GM21367 (cell line): ENCODE measurements at regions not wholly inside any gene's neighbourhood (a gene's known extent, or its start where the extent isn't known, plus 50 kb on each side); places are given as distances from the start of the nearest gene placed in this dataset.

Experiments used
- ATAC-seq: cut with Tn5 transposase; IDR thresholded peaks from one replicate; pipeline ENCODE4 v1.9.1; 2021; ENCODE audit not compliant: unreplicated experiment

DNA sequence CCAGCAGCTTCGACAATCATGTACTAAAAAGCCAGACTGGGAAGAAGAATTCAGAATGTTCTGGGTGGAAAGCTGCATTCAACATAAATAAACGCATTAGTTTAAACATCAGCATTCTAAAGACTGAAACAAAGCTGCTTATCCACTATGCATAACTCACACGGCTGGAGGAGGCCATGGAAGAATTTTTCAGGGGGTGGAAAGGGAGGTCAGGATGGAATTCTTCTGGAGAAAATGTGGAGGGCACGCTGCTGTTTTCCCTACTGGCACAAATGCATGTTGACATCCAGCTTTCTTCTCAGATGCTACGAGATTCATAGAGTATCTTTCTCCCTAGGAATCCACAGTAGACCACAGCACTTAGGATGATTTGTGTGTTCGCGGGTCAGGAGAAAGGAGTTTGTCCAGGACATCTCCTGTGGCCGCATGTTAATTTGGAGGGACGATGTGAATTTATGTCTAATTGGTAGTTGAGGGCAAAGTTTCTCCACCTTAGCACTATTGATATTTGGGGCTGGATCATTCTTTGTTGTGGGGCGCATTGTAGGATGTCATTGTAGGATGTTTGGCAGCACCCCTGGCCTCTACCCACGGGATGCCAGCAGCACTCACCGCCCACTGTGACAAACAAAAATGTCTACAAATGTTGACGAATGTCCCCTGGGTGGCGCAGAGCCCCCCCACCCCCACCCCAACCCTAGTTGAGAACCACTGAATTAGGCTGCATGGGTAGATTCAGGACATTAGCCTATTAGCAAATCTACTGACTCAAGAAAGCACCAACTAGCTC, 86.5 kb upstream of the KAZN start:
- ATAC-seq, result no peak

DNA sequence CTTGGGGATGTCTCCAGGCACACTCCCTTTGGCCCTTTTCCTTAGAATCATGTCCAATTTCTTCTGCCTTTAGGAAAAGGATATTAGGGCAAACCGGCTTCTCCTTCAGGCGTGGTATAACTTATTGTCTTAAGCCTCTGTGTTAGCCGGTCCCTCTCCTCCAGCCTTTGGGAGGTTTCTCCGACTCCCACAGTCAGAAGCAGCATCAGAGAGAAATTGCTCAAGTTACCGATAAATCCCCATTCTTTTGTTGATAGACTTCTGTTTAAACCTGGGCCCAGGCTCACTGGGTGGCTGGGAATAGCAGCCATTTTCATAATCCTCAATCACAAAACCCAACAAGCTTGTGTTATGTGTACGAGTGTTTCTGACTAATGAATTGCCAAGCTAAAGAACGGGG, 85.4 kb upstream of the KAZN start:
- ATAC-seq, result no peak

DNA sequence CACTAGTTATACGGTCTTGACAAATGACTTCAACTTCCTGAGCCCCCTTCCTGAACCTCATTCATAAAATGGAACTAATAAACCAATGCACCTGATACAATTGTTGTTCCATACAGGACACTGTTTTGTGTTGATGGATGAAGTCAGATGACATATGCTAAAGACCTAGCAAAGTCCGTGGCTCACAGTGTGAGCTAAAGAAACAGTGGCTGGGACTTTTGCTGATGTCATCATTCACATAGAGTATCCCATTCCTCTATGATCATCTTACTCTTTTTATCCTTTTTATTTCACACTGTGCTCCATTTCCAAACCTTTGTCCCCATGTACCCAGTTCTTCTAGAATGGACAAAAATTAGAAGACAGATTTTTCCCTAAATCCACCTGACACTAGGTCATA, 83.7 kb upstream of the KAZN start:
- ATAC-seq, result no peak

DNA sequence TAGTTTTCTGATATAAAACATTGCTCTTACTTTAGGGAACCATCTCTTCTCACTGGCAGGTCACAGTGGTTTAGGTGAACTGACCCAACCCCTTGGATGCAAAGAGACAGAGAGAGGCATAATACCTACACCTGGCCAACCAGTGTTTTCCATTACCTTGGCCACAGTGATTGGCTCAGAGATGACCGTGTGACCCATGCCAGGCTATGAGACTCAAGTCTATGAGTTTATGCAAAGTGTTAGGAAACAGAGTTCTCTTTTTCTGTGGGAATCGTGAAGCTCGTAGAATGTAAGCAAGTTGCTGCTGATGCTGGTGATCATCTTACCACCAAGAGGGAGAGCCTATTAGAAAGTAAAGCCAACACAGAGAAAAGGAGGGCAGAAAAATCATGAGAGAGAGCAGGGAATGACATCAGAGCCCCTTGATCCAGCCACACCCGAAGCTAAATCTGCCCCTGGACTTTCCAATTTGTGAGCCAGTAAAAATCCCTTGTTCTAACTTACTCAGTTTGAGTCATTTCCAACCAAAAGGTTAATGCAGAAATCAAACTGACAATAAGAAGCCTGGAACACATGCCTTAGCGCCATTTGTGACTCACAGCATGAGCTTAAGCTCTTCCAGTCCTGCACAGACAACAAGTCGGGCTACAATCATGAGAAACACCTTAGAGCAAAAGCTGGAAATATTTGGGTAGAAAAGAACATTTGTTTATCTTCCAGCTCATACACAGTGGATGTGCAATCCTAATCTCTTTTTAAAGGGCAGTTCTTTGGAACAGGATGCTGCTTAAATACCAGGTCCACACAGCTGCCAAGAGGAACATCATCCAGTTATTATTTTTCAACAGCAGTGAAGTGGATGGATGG, 81.3 kb upstream of the KAZN start:
- ATAC-seq, result no peak

DNA sequence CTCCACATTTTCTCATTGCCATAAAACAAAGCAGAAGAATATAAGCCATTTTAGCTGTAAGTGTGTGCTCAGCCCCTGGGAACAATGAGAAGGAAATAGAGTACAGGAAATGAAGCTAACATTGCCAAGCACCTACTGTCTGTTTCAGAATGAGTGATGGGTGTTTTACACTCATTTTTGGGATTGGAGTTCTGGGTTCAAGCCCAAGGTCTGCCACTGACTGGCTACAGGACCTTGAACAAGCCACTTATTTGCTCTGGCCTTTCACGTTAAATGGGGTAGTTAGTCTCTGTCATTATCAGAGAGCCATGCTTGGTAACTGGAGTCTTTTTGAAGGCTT, 80.7 kb upstream of the KAZN start:
- no peak for ATAC-seq

DNA sequence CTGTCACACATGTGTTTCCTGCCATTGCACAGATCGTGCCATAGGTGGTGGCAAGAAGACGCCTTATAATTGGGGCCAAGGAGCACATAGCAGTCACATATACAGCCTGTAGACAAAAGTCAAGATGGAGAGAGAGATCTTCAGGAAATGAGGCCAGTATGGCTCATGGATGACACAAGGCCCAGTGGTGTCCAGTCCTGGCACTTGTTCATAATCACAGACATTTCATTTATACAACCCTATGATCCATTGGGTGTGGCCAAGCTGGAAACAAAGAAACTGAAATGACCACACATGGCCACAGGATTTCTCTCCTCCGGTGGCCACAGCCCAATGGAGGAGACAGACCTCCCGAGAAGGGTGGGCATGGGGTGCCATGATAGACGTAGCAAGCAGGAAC, 78.5 kb upstream of the KAZN start:
- no peak for ATAC-seq

DNA sequence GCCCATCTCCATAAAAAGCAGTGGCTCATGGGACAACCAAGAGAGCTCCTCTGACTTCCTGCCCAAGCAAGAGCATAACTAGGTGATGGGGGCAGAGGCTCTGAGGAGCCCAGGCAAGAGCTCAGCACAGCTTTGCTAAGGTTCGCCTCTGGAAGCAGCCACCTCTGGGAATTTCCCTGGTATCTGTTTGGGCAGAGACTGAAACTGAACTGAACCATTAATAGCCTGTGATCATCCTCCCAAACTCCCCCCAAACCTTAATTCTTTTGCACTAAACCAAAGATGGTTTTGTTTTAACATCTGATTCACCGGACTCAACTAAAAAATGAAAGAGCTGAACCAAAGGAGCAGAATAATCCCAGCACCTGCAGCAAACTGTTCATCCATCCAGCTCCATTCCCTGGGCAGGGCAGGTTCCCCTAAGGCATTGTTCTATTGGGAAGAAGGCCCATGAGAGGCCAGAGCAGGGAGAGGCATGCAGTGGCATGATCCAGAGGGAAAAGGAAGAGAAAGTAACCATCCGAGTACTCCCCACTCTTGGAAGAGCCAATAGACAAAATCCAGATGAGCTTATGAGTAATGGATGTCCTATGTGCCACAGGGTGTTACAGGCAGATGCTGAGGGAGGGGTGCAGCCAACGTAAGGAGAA, 77.8 kb upstream of the KAZN start:
- no peak for ATAC-seq

DNA sequence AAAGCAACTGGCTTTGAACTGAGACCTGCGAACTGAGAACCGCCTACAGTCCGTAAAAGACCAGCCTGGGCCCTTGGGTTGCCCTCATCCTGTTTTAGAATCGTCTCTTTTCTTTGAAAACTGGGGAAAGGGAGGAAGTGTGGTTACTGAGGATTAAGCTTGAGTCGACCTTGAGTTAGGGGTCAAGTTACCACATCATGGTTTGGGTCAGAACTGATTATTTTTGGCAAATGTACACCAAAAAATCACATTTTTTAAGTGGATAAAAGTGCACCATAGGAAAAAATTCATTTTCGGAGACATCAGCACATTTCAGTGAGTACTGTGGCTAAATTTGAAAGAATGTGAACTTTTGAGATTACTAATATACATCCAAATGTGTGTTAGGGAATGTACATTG, 76.9 kb upstream of the KAZN start:
- ATAC-seq, result no peak

DNA sequence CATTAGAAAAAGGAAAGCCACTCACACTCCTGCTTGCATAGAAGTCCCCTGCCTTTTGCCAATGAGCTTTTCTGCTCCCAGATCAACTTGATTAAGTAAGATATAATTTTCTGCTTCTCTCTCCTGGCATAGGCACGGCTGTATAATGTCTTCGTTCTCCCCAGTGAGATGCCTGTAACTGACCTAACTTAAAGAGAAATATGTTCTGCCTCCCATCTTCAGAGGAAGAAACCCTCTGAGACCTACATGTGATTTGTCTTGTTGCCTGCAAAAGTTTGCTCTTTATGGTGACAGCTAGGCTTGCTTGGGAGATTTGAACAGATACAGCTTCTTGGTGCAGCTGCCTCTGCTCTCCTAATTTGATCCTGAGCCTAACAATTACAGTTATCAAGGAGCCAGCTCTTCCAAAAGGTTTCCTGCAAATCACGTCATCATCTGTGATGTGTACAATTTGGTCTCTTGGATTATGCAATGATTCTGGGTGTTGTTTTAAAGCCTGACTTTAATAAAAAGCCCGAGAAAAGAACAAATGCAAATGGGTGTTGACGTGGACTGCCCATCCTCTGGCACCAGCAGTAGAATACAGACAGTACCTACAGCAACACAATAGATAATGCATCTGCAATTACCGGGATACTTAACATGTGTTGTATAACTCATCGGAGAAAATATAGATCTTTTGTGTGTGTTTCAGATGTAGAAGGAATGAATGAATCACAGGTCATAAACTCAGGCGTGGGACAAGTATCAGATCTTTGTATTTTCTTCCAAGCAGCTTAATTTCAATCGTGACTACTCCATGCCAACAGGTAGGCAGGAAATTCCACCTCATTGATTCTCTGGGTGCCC, 76.2 kb upstream of the KAZN start:
- ATAC-seq, result no peak

DNA sequence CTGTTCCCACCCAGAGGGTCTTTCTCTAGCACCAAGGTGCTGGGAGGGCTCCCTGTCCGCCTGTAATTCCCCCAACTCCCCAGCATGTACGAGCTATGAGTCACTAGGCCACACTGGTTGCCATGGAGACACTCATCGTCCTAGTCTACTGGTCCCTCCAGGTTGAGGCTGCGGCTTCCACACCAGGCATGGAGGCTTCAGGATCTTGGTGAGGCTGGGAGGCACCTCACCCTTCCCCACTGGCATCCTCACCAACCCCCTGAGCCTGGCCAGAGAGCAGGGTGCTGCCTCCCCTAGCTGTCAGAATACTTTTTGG, 75.6 kb upstream of the KAZN start:
- no peak for ATAC-seq

DNA sequence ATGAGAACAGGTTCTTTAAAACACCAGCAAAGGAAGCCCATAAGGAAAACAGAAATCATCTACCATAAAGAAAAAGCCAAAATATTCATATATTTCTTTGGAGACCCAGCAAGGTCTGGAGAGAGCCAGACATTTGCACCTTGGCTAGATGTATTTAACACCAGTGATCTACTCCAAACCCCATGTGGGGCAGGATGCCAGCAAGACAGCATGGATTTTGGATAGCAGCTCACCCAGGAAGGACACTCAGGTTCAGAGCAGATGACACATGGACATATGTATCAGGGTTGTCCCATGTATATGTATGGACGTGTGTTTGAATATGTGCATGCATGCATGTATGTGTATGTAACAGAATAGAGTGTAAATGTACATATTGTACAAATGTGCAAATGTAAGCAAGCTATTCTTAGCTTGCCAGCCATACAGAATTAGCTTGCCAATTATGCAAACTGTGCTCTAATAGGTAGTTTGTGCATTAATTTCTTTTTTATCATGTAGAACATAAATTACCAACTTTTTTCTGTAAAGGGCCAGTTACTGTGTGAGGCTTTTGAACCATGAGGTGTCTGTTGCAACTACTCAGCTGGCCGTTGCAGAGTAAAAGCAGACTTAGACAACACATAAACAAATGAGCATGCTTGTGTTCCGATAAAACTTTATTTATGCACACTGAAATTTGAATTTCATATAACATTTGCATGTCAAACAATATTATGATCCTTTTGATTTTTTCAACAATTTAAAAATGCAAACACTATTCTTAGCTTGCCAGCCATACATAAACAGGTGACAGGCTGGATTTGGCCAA, 73.5 kb upstream of the KAZN start:
- no peak for ATAC-seq

DNA sequence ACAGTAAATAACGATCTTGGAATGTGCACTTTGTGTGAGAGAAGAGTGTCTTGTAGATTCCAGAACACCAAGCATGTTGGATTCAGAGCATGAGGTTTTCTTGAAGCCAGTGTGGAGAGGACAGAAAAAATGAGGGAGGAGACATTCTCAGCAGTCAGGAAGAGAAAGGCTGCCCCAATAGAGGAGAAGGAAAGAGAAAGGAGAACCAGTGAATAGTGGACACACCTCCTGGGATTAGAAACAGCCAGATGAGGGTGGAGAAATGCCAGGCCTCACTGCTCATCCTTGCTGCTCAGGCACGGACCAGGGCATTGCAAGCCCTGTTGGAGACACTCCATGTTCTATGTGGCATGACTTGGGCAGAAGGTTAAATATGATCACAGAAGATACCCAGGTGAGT, 69.0 kb upstream of the KAZN start:
- ATAC-seq, result no peak

DNA sequence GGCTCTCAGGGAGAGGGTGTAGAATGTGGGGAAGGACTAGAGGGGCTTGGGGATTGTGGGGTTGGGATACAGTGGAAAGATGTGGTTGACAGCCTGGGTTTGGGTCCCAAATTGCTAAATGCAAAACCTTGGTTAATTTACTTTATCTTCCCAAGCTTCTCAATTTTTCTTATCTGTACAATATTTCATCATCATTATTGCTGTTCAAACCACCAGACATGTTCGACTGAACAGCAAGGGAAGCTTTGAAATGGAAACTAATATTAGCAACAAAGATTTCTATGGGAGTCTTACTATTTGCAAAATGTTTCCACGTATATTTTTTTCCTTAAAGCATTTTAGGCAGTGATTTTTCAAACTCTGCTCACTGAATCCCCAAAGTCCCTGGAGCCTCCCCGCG, 67.0 kb upstream of the KAZN start:
- ATAC-seq, result no peak

DNA sequence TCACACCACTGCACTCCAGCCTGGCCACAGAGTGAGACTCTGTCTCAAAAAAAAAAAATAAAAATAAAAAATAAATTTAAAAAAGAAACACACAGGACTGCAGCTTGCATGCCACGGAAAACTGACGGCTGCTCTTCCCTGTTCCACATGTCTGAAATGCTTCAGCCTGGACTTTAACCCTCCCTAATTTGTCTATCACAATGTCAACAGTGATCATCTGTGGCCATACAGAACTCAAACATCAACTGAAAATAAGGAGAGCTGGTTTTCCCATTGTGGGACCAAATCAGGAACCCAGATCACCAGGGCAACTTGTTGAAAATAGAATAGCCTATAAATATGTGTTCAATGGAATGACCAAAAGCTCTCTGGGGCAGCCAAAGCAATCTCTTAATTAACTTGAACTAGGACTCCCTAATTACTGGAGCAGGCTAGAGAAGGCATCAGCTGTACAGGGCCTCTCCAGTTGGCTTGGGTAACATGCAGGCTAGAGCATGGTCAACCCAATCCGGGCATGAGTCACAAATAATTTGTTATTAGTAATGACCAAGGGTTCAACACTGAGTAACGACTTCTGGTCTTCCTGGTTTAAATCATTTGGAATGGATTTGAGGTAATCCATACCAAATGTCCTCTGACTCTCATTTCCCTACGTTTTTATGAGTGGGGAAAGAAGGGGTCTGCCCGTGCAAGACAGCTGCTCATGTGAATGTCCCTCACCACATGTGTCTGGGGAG, 62.7 kb upstream of the KAZN start:
- no peak for ATAC-seq

DNA sequence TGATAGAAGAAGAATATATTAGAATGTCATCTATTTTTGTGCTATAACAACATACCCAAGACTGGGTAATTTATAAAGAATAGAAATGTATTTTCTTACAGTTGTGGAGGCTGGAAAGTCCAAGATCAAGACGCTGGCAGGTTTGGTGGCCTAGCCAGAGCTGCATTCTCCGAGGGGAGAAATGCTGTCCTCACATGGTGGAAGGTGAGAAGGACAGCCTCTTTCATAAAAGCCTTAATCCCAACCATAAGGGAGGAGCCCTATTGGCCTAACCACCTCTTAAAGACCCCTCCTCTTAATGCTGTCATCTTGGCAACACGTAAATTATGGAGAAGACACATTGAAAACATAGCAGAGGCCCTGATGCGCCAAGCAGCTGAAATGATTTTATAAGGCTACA, 60.1 kb upstream of the KAZN start:
- no peak for ATAC-seq

DNA sequence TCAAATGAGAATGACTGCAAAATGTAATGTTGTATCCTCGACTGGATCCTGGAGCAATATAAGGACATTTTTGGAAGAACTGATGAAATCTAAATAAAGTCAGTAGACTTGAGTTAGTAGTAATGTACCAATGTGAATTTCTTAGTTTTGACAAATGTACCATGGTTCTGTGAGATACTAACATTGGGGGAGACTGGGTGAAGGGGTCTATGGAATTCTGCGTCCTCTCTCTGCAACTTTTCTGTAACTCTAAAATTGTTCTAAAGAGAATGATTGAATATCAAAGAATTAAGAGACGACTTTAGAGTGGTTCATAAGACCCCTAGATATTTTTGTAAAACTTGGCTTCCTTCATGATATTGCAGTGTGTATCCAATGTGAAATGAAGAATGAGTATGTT, 59.2 kb upstream of the KAZN start:
- no peak for ATAC-seq

DNA sequence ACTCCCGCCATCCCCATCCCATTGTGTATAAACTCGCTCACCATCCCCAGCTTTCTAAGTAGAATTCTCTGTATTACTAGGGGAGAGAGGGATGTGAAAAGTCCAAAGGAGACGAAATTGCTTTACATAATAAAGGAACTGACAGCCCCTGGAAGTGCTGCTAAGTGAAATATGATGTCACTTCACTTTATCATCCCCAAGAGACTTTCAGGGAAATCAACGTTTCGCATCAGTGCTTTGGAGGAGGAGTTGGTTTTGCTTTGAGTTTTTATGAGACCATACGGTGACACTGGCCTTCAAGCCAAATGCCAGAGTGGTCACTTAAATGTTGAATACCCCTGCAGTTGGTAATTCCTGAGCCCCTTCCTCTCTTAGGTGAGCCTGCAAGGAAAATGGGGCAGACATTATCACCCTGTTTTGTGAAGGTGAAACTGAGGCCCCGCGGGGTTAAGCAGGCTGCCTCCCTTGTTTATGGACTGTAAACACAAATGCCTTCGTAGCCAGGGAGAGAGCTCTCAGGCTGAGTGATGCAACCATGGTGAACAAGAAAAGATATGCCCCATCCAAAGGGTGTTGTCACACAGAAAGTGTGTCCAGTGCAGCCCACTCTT, 58.4 kb upstream of the KAZN start:
- no peak for ATAC-seq

DNA sequence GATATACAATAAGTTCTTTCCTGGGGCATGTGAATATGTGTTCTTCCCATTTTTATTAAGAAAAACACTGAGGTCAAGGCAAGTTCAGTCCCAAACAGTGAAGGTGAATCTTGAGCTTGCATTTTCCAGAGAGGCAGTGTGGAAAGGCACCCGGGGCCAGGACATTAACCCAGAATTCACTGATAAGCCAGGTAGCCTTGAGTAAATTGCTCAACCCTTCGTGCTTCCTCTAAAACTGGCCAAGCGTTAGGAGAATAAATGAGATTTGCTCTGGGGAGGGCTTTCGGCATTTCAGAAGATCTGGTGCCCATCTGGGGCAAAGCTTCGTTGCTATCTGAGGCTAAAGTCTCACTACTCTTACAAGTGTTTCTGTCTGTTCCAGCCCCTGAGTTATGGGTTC, 57.1 kb upstream of the KAZN start:
- no peak for ATAC-seq

DNA sequence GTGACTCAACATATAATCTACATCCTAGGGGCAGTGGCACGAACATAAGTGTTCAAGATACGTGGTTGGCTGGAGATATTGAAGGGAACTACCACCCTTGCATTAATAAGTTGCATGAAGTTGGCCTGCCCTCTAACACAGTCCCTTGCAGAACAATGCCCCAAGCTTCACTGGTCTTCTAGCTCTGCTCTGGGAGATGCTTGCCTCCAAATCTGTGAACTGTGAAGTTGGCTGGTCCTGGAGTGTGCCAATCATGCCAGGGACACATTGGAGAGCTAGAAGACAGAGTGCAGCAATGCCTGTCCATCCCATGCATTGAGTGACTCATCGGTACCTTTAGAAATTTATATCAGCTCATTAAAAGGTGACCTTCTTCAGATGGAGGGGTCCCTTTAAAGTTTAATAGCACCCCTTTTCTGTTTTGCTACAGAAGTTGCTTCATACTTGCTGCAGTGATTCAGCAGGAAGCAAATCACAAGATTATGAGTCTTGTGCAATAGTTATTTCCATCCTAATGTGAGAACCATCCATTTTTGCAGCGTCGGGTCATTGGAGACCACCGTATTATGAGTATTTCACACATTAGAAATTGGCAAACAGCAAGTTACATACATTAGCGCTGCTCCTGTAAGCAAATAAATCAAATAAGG, 55.2 kb upstream of the KAZN start:
- no peak for ATAC-seq
